Eye (tissue), 1 donor: ENCODE measurements at regions not wholly inside any gene's neighbourhood (a gene's known extent, or its start where the extent isn't known, plus 50 kb on each side); places are given as distances from the start of the nearest gene placed in this dataset.
A peak's percentile ranks its signal among the peaks of the same experiment; 100 is the strongest.

Experiments
- DNase-seq: peaks from one replicate; pipeline ENCODE4 v3.0.0-alpha.2; 2015

DNA sequence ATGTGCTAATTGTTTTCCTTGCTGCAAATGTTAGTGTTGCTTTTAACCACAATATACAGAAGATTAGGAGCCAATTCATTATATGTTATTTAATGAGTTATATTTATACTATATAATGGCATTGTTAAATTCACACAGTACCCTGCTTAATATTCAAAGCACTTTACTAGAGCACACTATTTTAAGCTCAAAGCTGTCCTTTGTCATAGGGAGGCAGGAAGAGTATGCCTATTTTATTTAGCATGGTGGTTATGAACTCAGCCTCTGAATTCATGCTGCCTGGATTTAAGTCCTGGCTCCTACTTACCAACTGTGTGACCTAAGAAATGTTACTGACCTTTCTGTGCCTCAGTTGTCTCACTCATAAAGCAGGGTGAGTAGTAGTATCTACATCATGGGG lies 80.5 kb downstream of the FASTKD2 start:
- DNase-seq = no peak

DNA sequence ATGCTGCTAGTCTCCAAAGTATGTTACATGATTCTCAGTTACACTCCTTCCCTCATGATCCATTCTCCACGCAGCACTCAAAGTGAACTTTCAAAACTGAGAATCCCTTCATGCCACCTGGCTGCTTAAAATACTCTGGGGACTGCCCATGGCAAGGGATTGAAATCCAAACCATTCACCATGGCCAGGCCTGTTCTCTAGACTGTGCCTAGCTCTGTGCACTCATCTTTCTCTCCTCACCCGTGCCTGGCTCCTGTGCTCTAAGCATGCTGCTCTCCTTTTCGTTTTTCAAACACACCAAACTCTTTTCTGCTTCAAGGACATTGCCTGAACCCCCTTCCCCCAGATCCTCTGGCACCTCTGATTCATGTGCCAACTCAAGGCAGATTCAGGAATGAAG lies 80.9 kb downstream of the FASTKD2 start:
- no peak for DNase-seq

DNA sequence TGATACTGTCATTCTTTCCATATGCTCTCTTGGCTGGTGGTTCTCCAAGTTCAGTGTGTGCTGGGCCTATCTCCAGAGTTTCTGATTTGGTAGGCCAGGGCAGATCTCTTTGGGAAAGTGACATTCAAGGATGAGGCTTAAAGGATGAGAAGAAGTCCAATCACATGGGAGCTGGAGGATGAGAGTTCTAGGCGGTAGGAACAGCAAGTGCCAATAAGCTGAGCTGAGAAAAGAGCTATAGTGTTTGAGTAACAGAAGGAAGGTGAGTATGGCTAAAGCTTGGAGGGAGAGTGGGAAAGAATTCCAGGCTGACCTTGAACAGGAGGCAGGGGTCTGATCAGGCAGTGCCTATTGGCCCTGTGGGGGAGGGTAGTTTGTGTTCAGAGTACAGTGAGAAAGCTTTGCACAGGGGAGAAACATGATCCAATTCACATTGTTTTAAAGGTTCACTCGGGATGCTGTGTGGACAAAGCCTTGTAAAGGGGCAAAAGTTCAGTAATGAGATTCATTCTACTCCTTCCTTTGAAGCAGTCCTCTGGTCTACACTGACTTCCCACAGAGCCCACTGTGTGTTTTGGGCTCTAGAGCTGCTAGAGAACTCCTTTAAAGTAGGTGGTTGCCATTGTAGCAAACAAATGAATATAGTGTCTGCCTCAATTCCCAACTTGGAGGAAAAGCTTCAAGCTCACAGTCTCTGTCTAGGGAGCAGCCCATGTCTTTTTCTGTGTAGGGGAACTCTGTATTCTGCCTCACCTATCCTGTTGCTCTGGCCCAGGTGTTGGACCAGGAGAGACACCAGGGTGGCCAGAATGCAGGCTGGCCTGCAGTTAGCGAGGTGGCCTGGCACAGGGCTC lies 81.8 kb downstream of the FASTKD2 start:
- DNase-seq = no peak

DNA sequence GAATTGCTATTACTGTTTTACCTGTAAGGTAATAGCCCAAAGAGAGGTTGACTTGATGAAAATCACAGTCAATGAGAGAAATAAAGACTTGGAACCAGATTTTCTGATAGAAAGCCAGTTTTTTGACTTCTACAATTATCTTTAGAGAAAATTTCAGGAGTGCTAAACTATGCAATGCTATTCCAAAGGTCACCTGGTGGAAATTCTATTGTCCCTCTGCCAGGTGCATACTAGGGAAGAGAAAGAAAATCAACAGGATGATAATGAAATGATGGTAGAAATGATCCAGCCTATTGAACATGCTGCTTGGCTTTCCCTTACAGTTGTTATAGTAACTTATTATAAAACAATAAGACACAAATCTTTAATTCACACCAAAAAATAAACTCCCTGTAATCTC lies 85.0 kb downstream of the FASTKD2 start:
- DNase-seq = no peak

DNA sequence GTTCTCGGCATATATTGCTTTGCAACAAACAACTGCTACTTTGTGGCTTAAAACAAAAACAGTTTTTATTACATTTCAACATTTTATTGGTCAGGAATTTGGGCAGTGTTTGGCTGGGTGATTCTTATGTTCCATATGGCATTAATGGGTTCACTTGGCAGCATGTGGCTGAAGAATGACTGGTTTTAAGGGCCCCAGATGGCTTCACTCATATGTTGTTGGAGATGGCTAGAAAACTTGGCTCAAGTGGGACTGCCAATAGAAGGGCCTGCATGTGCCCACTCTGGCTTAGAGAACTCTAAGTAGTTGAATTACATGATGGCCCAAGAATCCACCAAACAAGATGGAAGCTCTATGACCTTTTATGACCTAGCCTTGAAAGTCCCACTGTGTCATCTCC lies 86.1 kb downstream of the FASTKD2 start:
- no peak for DNase-seq

DNA sequence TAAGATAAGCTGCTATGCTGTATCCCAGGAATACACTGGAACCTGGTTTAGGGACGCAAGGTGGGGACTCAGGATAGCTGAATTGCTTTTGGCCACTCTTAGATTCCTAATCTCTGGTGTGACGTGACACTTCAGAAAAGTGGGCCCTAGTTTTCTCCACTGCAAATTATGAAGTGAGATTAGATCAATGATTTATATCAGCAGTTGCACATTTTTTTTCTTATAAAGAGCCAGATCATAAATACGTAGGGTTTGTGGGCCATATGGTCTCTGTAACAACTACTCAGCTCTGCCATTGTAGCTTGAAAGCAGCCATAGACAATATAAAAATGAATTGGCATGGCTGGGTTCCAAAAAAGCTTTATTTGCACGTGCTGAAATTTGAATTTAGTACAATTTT lies 85.4 kb upstream of the CPO start:
- DNase-seq = no peak

DNA sequence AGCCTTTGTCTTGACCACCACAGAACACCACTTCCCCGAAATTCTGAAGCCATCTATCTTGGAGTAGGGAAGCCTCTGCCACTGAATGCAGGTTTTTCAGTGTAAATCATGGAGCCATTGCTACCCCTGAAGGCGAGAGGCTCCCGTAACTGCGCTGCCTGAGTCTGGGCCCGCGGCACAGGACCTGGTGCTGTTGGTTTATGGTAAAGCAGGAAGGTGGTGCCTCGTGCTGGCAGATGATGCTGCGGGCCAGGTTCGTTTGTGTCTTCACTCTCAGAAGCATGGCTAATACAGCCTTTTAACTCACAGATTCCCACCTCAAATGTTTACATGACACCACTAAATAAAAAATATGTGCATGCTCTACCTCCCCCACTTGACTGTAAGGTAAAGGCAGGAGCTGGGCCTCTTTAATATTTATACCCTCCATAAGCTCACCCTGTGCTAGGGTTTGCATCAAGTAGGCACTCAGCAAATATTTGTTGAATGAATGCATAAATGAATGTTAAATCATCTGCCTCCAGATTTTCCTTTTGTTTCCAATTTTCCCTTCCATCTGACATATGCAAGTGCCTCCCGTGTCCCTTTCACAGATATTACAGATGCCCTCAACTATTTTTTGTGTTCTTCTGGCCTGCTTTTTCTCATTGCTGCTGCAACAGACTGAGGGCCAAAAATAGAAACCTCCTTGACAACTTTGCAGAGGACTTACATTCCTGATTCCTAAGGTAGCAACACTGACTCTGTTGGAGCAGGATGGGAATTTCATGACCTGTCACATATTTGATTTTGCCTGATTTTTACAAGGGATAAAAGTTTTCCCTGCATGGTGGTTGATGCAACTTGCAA lies 83.5 kb upstream of the CPO start:
- no peak for DNase-seq

DNA sequence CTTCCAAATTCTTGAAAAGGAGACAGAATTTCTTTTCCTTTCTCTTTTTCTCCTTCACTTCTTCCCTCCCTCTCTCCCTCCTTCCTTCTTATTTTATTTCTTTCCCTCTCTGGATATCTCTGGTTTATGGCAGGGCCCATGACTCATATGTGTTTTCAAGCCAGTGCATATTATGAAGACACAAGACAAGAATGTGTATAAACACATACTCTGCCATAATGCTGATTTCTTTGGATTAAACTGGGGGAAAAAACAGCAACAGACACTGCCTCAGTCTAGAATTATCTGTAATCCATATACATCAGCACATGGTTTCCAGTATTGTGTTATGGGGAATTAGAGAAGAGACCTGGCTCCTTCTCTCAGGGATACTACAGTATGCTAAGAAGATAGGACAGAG lies 82.8 kb upstream of the CPO start:
- no peak for DNase-seq

DNA sequence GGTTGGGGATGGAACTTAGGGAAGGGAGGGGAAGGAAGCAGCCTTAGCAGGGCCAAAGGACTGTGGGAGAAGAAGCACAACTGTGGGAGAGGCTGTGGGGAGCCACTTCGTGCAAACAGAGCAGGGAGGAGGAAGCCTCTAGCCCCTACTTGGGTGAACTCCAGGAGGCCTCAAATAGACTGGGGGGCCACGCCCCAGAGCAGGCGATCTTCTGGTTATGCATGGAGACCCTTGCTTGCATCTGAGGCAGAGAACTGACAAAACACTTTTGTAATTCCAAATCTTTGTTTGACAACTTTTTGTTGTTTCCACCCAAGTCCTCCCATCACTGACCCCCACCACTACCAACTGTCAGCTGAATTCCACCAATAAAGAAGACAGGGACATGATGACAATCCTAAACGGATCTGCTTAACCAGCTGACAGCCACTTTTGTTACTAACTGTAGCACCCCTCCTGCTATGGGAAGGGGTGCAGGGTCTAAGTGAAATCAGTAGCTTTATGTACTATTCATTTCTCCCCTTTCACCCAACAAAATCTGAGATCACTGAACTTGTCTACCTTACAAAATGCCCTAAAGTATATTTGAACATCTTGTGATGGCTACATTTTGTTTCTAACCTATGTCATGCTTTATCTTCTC lies 80.5 kb upstream of the CPO start:
- DNase-seq = no peak

DNA sequence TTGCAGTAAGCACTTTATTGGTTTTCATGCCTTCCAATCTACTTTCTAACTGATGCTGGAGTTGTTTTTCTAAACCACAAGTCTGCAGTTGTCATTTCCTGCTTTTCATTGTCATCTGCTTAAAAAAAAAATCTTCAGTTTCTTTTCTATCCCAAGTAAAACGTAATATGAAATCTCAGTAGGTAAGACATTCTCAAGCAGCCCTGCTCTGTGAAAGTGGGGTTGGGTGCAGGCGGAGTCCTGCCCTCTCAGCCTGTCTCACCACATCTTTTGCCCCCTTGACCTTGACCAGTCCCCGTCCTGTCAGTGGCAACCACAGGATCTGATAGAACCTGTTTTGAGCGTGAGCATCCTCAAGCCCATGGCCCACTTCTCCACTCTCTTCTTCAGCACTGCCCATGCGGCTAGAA lies 80.0 kb upstream of the CPO start:
- no peak for DNase-seq

DNA sequence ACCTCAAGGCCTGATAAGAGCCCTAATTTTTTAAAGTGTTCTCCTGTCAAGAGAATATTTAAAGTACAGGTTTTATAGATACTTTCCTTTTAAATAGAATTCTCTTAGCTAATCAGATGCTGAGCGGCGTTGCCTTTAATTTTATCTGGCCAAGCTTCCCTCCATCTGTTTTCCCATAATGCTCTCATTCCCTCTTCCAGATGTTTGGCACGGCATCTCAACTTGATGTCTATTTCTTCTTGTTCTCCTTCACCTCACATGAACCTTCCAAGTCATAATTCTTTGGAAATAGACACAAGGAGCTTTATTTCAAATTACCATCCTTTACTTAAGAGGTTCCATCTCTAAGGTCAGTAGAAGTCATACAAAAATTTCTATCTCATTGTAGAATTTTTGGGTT lies 76.1 kb upstream of the CPO start:
- DNase-seq = peak; percentile 58

DNA sequence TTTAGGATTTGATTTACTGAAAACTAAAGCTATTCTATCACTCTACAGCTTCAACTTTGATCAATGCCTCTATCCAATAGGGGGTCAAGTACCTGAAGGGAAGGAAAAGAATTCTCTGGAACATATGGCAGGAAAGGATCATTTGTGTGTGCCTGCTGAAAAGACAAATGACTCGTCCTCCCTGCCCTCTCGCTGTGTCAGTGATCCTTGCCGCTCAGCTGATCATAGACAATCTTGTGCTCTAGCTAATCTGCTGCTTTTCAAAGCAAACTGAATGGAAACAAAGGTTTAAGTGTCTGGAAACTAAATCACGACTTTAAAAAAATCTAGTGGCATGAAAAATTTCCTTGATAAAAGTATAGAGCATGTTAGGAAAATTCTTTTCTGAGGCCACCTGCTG lies 75.6 kb upstream of the CPO start:
- peak; percentile 33 for DNase-seq

DNA sequence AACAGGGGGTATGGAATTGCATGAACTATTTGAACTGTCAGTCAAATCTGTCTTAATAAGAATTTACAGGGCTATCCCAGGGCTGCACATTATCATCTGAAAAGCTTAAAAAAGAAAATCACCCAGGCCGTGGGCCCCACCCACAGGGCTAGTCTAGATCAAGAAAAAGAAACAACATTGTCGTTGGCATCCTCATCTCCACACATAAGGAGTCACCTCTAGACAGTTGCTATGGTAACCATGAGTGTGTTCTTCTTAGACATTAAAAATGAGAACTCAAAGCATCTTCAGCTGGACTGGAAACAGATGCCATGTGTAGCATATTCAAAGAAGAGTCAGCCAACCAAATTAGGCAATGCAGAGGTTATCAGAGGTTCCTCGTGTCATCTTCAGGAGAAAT lies 72.3 kb upstream of the CPO start:
- no peak for DNase-seq

DNA sequence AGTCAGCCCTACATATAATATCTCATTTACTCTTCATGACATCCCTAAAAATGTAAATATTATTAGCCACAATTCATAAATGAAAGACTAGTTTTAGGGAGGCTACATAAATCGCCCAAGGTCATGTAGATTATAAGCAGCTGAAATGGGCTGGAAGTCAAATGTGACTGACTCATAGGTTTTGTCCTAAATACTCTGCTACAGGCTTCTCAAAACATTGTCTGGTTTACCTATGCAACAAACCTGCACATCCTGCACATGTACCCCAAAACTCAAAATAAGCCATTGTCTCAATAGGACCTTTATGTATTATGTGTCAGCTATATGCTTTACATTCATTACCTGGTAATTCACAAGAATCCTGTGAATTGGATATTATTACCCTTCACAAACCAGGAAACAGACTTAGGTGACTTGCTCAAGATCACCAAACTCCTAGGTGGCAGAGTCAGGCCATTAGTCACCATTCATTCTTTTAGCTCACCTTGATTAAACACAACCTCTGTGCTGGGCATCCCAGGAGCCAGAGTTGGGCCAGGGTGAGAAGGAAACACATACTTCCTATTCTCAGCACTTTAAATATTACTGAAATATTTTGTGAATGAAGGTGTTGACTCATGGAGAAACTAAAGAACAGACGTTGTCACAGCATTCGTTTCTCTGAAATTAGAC lies 69.4 kb upstream of the CPO start:
- no peak for DNase-seq

DNA sequence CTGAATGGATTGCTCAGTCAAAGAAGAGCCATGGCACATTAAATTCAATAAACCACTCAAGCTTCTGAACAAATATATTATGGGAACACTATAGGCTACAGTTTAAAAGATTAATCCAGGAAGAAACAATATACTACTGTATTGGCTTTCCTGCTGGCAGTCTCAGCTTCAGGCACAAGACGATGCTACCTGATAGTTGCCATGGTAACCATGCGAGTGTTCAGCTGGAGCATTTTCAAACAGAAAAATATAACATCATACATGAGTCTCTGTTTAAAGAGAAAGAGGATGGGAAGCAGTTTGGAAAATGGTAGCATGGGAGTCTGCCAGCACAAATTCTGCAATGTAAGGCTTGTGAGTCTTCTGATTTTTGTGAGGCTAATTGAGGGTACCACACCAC lies 65.9 kb upstream of the CPO start:
- DNase-seq = peak; percentile 28

DNA sequence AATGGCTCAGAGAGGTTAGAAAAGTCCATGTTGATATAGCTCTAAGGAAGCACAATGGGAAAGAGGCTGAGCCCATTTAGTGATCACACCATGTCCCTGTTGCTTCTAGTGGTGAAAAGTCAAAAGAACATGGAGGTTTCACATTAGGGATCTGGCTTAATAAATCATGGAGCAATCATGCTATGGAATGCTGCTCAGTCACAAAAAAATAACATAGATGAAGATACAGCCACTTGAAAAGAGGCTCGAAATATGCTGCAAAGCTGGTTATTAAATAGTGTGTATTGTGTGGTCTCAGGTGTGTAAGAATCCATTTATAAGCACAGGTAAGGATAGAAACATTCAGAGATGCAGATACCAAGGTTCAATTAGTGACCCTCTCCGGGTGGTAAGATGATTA lies 63.6 kb upstream of the CPO start:
- no peak for DNase-seq

DNA sequence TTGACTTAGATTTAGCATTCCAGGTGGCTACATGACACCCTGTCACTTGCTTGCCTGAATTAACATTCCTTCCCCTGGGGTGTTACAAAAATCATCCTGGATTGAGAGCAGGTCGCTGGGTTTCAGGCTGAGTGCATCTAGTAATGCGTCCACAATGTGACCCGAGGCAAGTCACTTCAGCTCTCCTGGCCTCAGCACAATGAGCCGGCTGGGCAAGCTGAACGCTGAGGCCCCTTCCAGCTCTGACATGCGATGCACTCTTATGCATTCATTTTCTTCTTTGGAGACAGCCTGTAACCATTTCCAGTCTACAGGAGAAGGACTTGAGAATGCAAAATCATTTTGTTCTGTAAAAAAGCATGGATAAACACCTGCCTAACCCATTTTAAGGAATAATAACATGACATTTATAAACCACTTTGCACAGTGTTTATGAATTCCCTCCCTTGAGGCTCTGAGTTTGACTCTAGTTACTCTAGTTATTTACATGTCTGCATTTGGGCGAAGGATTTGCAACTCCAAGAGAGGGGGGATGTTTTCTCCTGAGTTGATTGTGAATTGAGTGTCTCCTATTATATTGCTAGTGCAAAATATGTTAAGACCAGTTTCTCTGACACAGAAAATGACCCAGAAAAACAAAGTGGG lies 63.0 kb upstream of the CPO start:
- peak; percentile 70 for DNase-seq

DNA sequence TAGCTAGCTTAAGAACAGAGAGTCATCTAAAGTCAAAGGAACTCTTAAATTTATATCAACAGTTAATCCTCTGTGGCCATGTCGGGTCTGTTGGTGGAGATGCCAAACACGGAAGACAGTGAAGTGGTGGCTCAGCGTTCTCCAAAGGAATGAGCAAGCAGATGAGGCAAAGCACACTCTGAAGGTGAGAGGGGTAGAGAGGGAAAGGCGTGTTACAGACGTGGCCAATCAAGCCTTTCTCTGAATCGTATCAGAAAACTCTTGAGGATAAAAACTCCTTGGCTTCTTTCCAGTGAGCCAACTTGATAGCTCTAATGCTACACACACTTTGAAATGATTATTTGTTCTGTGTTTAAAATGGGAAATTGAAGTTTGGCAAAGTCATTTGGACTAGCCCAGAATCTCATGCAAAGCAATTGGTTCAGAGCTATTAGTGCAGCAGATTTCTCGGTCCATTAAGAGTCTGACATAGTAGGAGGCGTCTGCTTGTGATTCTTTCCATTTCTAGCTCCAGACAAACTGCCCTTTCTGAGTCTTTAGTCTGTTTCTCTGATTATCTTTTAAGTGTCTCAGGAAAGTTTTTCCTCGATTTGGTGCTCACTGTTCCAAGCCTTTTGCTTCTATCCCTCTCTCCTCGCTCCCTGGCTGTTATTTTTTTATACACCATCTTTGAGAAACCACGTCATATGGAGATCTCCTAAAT lies 57.5 kb upstream of the CPO start:
- DNase-seq = peak; percentile 22

DNA sequence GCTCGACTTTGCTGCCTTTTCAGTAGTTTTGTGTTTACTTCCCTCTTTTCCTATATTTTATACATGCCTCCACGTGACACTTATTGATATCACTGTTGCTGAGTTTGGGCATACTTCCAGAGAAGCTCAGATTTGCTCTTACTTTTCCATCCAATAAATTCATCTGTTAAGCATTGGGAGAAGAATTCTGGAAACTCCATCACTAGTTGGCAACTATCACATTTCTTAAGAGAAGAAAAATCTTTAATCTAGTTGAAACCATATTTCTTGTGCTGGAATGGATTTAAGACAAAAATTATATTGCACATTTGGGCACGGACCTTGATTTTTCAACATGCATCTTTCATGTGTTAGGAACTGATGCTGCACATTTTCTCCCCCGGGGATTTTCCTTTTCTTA lies 52.6 kb upstream of the CPO start:
- DNase-seq = peak; percentile 36

DNA sequence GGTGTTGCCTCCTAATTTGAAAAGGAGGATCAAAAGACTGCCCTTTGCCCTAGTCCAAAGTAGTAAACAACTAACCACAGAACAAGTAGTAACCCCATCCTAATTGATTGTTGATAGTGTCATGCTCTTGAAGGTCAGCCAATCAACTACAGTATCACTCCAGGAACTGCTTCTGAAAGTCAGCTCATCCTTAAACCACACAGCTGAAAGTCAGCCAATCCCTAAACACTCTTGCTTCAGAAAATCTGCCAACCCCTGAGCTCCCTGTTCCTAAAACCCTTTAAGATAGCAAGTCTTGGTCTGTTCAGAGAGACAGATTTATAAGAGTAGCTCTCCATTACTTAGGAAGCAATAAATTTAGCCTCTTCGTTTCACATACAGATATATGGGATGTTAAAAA lies 51.6 kb upstream of the CPO start:
- no peak for DNase-seq
